KMS-11 (cell line): ENCODE measurements at regions not wholly inside any gene's neighbourhood (a gene's known extent, or its start where the extent isn't known, plus 50 kb on each side); places are given as distances from the start of the nearest gene placed in this dataset.

Experiments
- H2AFZ ChIP-seq: fragments of 200-600 bp; sonication (generic); 2 replicates; pipeline ENCODE4 v1.6.1; 2016; ENCODE audit warnings: antibody characterized with exemption, mixed run types, low read depth
- H3K27ac ChIP-seq: fragments of 200-600 bp; sonication (generic); 2 replicates; pipeline ENCODE4 v1.6.1; 2016; ENCODE audit warnings: mild to moderate bottlenecking, mixed run types
- H3K27me3 ChIP-seq: fragments of 200-600 bp; sonication (generic); 2 replicates; pipeline ENCODE4 v1.6.1; 2017; ENCODE audit warnings: mild to moderate bottlenecking, low read depth, mixed run types, moderate library complexity; ENCODE audit not compliant: insufficient read depth
- H3K36me3 ChIP-seq: fragments of 200-600 bp; sonication (generic); 2 replicates; pipeline ENCODE4 v1.6.1; 2017; ENCODE audit warnings: mild to moderate bottlenecking, mixed run types; ENCODE audit not compliant: insufficient read depth
- H3K4me1 ChIP-seq: fragments of 200-600 bp; sonication (generic); 2 replicates; pipeline ENCODE4 v1.6.1; 2016; ENCODE audit warnings: mild to moderate bottlenecking, low read depth, mixed run types; ENCODE audit not compliant: poor library complexity, severe bottlenecking
- H3K4me2 ChIP-seq: fragments of 200-600 bp; sonication (generic); 2 replicates; pipeline ENCODE4 v1.7.0; 2016; ENCODE audit warnings: mild to moderate bottlenecking, mixed run types
- H3K4me3 ChIP-seq: fragments of 200-600 bp; sonication (generic); IDR thresholded peaks from 2 replicates; pipeline ENCODE4 v1.6.1; 2017; ENCODE audit warnings: low read depth, low read length, mixed read lengths; ENCODE audit not compliant: insufficient read depth
- H3K79me2 ChIP-seq: fragments of 200-600 bp; sonication (generic); 2 replicates; pipeline ENCODE4 v1.6.1; 2016; ENCODE audit warnings: low read depth, mixed run types; ENCODE audit not compliant: insufficient read depth
- H3K9ac ChIP-seq: fragments of 200-600 bp; sonication (generic); 2 replicates; pipeline ENCODE4 v1.6.1; 2016; ENCODE audit warnings: mild to moderate bottlenecking, mixed run types
- H4K20me1 ChIP-seq: fragments of 200-600 bp; sonication (generic); 2 replicates; pipeline ENCODE4 v1.6.1; 2016; ENCODE audit warnings: mild to moderate bottlenecking, mixed run types; ENCODE audit not compliant: insufficient read depth
- CTCF ChIP-seq: fragments of 200-600 bp; sonication (generic); conservative IDR thresholded peaks from 2 replicates; pipeline ENCODE4 v1.6.1; 2017; ENCODE audit warnings: low read depth, mild to moderate bottlenecking, antibody characterized with exemption, low read length, moderate library complexity, mixed read lengths

GRCh38 chr1:224524679-224525078 lies 90.1 kb upstream of the WDR26 start:
- no peak overlapping the region for H3K9ac ChIP-seq
- no peaks in the 10 kb centered on the region for H3K79me2 ChIP-seq
- no peak overlapping the region for H2AFZ ChIP-seq
- H3K27ac ChIP-seq = no peak overlapping the region
- H3K4me2 ChIP-seq = no peak overlapping the region
- H3K36me3 ChIP-seq = no peaks in the 10 kb centered on the region
- no peaks in the 10 kb centered on the region for H3K4me1 ChIP-seq
- TF ChIP-seq CTCF = no peak
- H4K20me1 ChIP-seq = no peaks in the 10 kb centered on the region
- no peaks in the 10 kb centered on the region for H3K27me3 ChIP-seq
- no peak overlapping the region for H3K4me3 ChIP-seq

DNA sequence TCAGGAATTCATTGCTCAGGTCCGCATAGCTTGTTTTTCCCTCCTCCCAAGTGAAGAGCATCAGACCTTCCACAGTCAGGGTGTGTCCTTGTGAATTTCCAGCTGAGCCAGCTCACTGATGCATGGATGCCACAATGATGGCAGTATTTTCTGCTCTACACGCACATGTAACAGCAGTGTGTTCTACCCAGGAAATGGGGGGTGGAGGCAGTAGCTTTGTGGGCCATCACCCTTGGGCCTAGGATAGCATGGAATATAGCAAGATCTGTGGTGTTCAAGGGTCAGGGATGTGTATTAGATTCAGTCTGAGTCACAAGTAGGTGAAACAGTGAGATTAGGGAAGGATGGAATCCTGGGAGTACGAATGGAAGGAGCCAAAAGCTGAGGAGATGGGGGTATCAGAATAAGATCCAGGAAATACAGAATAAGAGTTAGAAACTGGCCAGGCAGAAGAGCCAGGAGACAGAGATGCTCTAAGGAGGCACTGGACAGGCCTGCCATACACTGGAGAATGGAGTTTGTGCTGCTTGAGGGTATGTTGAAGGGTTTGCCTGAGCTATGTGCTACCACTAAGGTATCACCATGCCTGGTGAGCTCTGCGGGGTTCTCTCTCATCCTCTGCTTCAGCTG lies 90.6 kb upstream of the CNIH3 start:
- H2AFZ ChIP-seq = no peak overlapping the region
- no peaks in the 10 kb centered on the region for H4K20me1 ChIP-seq
- no peak overlapping the region for H3K4me2 ChIP-seq
- H3K79me2 ChIP-seq = no peaks in the 10 kb centered on the region
- no peak overlapping the region for H3K4me3 ChIP-seq
- no peak overlapping the region for H3K27ac ChIP-seq
- H3K27me3 ChIP-seq = no peaks in the 10 kb centered on the region
- no peak for TF ChIP-seq CTCF
- no peak overlapping the region for H3K9ac ChIP-seq
- H3K4me1 ChIP-seq = no peaks in the 10 kb centered on the region
- H3K36me3 ChIP-seq = no peaks in the 10 kb centered on the region

DNA sequence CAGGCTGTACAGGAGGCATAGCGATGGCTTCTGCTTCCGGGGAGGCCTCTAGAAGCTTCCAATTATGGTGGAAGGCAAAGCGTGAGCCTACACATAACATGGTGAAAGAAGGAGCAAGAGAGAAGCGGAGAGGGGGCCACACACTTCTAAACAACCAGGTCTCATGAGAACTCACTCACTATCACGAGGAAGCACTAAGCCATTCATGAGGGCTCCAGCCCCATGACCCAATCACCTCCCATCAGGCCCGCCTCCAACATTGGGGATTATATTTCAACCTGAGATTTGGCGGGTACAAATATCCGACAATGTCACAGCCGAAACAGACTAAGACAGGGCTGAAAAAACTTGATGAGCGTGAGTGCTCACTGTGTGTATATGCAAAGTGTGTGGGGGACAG lies 89.3 kb upstream of the CNIH3 start:
- no peaks in the 10 kb centered on the region for H3K4me1 ChIP-seq
- TF ChIP-seq CTCF = no peak
- no peak overlapping the region for H3K4me3 ChIP-seq
- H3K27me3 ChIP-seq = no peaks in the 10 kb centered on the region
- no peaks in the 10 kb centered on the region for H3K79me2 ChIP-seq
- H3K9ac ChIP-seq = no peak overlapping the region
- H3K27ac ChIP-seq = no peak overlapping the region
- no peak overlapping the region for H3K4me2 ChIP-seq
- H4K20me1 ChIP-seq = no peaks in the 10 kb centered on the region
- H3K36me3 ChIP-seq = no peaks in the 10 kb centered on the region
- H2AFZ ChIP-seq = no peak overlapping the region

GRCh38 chr1:224528900-224529299 lies 87.2 kb upstream of the CNIH3 start:
- Histone ChIP-seq H3K27ac (no peak overlapping the region), H4K20me1 (no peaks in the 10 kb centered on the region), H2AFZ (no peak overlapping the region), H3K4me3 (no peak overlapping the region), H3K9ac (no peak overlapping the region), H3K27me3 (no peaks in the 10 kb centered on the region), H3K36me3 (no peaks in the 10 kb centered on the region), H3K4me2 (no peak overlapping the region), H3K4me1 (no peaks in the 10 kb centered on the region), H3K79me2 (no peaks in the 10 kb centered on the region)
- no peak for TF ChIP-seq CTCF
